Activated CD8-positive, alpha-beta memory T cell treated with anti-CD3 and anti-CD28 coated beads, Interleukin-2, amount 50 U/mL, for 1 hour (primary cell): ENCODE measurements at regions not wholly inside any gene's neighbourhood (a gene's known extent, or its start where the extent isn't known, plus 50 kb on each side); places are given as distances from the start of the nearest gene placed in this dataset.

Experiments
- DNase-seq: peaks from one replicate; pipeline ENCODE4 v3.0.0-alpha.2; 2020; ENCODE audit errors: extremely low read depth

DNA sequence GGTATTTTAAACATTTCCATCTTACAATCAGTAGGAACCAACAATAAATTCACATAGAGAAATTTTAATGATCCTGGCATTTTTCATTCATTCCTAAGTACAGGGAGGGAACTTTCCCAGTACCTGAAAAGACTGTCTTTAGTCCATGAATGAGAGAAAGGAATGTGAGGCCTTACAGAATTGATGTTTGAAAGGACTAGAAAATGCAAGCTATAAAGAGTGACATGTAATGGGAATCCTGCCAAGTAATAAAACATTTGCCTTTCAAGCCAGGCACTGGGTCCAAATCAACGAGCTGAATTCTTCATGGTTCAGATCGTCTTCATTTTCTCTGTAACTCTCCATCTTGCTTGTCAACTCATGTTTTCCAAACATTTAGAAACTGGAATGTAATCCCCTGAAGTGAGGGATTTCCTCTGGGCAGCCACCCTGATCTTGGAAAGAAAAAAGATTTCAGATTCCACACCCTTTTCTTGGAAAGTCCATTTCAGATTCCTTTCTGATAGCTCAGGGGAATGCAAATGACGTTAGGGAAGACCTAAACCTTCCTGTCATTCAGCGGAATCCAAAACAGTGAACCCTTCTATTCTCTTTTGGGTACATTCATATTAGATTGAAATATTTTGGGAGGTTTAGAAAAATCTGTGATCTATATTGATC lies 315.8 kb downstream of the SH3GL2 start:
- DNase-seq, result no peak

- DNase-seq, result no peak
Measured at GRCh38 chr9:17900606-17901005, 321.7 kb downstream of the SH3GL2 start.

- DNase-seq, result no peak
Measured at GRCh38 chr9:17905366-17905765, 326.5 kb downstream of the SH3GL2 start.

GRCh38 chr9:17905781-17906175 lies 326.9 kb downstream of the SH3GL2 start:
- no peak for DNase-seq

- DNase-seq, result no peak
Measured at GRCh38 chr9:17906176-17906840, 327.4 kb downstream of the SH3GL2 start.

DNA sequence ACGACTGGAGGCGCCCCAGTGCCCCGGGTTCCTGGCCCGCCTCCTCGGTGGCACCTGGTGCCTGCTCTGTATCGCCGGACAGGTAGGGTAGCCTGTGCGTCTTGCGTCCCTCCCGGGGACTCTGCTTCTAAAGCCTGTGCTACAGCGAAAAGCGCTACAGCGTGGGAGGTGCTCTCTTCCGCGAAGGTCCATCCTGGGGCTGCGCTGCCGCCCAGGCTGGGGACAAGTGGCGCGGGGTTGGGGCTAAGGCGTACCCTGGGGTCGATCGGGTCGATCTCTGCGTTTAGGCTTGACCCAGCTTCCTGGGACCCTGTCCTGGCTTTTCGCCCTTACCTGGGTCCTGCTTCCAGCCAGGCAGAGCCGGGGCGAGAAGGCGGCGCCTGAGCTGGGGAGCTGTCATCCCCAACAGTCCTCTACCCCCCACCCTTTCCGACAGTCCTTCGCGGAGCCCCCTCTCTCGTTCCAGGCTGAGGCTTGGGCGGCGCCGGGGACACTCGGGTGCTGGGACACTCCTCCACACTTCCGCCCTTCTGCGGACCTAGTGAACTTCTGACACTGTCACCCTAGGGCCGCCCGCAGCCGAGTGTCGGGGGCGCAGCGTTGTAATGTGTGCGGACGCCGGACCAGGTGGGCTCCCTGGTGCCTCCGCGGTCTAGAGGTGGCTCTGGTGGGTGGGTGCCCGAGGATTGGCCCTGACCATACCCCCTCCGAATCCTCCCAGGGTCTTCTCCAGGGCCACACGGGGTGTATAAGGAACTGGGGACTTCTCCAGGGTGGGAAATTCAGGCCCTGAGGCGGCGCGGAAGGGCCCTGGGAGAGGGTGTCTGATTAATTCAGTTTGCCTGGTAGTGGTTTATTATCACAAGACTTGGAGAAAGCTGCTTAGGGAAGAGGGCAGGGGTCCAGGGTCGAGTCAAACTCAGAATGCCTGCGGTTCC lies 328.2 kb downstream of the SH3GL2 start:
- no peak for DNase-seq

GRCh38 chr9:17907779-17908508 lies 329.1 kb downstream of the SH3GL2 start:
- no peak for DNase-seq

DNA sequence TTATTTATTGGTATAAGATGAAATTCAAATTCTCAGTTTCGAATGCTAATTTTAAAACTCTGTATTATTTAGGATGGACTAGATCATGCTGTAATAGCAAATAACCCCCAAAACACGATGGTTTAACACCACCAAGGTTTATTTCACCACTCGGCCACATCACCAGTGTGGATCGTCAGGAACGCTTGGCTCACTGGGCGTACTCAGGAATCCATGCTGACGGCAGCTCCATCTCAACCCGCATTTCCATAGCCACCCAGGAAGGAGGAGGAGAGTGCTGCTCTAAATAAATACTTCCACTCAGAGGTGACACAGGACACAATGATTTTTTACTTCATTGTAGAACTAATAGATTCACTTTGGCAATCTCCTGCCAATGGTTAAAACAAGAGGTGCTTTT lies 347.4 kb downstream of the SH3GL2 start:
- no peak for DNase-seq

DNA sequence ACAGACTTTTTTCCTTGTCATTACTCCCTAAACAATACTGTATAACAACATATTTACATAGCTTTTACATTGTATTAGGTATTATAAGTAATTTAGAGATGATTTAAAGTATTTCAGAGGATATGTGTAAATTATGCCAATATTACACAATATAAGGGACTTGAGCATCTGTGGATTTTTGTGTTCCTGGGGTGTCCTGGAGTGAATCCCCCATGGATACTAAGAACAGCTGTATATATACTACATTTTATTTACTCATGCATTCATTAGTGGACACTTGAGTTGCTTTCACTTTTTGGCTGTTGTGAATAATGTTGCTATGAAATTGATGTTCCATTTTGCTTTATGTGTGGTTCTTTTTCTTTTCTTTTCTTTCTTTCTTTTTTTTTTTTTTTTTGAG lies 348.8 kb downstream of the SH3GL2 start:
- DNase-seq, result no peak

- no peak for DNase-seq
Measured at GRCh38 chr9:17928228-17928627, 349.4 kb downstream of the SH3GL2 start.

DNA sequence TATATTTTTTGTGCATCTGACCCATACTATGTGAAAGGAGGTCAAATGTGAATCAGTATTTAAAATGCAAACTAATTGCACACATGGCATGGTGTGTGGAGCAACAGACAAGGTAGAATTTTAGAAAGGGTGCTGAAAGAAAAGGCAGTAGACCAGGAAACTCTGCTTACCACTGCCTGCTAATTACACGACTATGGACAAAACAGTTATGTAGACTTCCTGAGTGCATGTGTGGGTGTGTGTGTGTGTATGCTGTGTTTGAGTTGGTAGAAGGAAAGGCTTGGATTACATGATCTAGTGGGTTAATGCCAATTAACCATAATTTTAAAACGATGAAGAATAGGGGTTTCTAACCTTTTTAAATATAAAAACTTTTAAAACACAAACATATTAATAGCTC lies 349.9 kb downstream of the SH3GL2 start:
- DNase-seq, result no peak

DNA sequence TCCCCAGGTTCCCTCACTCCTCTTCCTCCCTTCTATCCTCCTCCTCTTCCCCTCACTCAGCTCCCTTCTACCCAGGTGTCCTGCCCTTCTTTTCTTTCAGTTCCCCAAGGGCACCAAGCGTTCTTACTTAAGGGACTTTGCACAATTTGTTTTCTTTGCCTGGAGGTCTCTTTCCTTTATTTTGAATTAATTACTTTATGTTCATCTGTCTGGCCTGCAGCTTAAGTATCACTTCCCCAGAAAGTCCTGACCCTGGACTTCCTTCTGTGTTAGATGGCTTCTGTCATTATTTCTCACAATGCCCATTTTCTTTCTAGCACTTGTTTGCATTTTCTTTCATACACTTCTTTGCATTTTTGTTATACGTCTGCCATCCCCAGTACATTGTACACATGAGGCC lies 350.6 kb downstream of the SH3GL2 start:
- DNase-seq, result no peak

DNA sequence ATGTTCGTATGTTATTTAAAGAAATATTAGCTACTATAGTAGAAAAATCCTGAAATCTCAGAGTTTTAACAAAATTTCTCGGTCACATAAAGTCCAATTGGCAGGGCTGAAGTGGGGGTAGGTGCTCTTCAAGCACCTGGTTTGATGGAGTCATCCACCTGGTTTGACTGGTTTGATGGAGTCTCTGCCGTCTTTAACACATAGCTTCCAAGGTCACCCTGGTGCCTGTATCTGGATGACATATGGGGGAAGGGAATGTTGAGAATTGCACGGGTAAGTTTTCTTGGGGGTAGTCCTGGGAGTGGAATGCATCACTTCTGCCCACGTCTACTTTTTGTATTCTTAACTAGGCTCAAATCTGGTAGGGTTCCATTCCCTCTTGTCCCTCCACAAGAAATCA lies 351.2 kb downstream of the SH3GL2 start:
- no peak for DNase-seq

DNA sequence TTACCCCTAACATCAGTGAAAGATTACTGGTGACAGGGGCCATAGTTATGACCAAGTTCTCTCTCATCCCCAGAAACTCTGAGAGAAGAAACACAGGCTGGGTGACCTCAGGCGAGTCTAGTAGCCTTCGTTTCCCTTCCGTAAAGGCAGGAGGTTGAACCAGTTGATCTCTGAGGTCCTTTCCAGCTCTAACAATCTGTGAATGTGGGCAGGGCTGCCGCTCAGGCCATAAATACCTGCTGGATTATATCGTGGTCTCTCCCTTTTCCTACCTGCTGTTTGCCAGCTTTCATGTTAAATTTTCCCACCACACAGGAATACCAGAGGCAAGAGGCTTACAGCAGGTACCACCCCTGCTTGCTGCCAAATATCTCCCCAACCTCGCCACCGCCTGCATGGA lies 357.5 kb downstream of the SH3GL2 start:
- no peak for DNase-seq

DNA sequence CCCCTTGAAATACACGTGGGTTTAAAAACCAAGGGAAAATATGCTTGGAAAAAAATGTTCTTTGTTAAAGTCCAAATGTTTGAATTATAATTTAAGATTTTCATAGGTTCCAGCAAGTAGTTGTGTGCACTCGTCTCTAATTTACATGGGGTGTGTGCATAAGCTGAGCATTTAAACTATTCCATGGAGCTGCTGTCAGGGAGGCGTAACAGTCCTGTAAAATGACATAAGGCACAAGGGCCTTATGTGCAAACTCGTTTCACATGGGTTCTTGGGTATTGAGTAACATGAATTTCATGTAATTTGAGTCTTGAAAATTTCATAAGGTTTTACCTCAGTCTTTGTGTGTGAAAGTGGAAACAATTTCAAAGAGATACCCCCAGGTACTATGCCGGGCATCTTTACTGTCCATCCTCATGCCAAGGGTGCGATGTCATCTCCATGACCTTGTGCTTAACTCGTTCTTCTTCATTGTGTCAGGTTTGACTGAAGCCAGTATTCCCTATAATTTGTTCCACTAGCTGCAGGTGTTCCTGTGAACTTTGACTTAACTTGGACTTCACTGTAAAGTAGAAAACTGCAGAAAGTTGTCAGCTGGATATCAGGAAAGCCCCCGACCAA lies 359.3 kb downstream of the SH3GL2 start:
- no peak for DNase-seq

- DNase-seq, result no peak
Measured at GRCh38 chr9:17942498-17942897, 363.6 kb downstream of the SH3GL2 start.

- DNase-seq, result no peak
Measured at GRCh38 chr9:17955409-17955808, 376.5 kb downstream of the SH3GL2 start.

DNA sequence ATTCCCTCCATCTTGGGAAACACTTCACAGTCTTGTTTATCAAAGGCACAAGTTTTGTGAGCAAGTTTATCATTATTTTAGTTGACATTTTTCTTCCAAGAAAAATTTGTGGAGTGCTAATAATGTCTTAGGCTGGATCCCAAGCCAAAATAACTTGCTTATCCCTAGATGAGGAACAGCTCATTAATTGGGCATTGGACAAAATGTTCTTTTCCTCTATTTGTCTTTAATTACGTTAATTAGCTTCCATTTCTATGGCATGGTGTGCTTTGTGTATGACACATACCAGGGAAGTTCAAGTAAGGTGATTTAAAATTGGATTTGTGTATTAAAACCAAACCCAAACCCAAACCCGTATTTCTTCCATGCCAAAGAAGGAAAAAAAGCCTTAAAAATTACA lies 379.5 kb downstream of the SH3GL2 start:
- DNase-seq, result no peak

DNA sequence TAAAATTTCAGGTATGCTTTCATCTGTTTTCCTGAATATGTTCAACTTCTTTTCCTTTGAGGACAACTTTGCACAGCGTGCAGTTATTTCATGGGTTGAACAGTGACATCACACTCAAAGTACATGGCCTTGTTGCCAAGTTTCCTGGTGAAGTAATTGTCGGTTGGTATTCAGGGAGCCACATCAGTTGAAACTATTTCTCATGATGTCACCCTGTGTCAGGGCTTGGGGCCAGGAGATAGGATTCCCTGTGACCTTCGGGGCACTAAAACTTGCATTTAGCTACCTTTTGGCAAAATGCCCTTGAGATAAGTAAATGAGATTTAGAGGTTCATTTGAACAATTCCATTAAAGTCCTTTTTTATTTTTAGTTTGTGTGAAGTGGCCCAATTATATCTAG lies 383.9 kb downstream of the SH3GL2 start:
- DNase-seq, result no peak

DNA sequence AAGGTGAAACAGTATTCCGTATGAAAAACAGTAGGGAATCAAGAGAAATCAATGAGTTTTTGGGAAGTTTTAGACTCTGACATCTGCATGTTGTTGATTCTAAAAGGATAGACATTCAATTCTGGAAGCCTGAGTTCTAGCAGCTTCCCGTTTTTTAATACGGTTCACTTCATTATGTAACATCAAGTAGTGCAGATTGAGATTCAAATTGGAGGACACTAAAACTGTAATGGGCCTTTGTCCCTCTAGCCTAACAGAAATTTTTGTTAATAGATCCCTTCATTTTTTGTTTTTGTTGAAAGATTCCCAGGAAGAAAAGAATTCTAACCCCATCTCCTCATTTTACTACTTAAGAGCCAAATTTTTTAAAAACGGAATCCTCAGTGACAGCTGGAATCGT lies 384.6 kb downstream of the SH3GL2 start:
- no peak for DNase-seq

DNA sequence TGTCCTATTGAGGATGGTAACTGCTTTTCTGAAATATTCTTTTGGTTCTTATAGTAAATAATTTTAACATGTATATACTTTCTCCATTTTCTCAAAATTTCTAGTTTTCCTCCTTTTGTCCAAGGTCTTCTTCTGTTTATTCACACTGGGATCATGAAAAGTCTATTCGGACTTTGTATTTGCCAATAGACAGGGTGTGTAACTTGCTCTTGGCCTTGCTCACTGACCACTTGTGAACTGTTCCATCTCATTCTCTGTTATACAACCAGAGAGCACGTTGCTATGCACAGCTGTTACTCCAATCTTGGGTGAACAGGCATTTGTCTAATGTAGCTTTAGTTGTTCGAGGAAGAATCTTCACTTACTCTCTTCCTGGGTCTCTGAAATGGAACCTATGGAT lies 388.9 kb downstream of the SH3GL2 start:
- no peak for DNase-seq

DNA sequence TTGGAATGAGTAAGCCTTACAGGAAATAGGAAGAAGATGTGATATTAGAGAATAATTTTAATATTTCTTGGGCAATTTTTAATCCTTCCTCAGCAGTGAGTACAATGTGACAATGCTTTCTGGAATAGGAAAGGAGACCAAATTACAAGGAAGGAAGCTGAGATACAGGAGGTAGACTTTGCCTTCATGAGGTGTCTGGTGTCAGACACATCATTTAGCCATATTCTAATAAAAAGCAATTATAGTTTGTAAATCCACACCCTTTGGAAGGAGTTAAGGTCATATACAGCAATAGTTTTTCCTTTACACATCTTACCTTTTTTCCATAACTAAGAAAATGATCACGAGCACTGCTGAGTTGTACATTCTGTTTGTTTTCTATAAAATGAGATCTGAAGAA lies 390.4 kb downstream of the SH3GL2 start:
- DNase-seq, result no peak
